ENCODE measurements at regions not wholly inside any gene's neighbourhood (a gene's known extent, or its start where the extent isn't known, plus 50 kb on each side); places are given as distances from the start of the nearest gene placed in this dataset.

GRCh38 chr16:7044331-7044730 lies 288.3 kb upstream of the RBFOX1 start:
- H3K4me3 ChIP-seq (ENCODE audit: severe bottlenecking), result no peak overlapping the region
- no peak for ATAC-seq (ENCODE audit: low read depth)
- no peak for DNase-seq (ENCODE audit: low spot score)
- no peaks in the 10 kb centered on the region for H3K4me1 ChIP-seq (ENCODE audit: insufficient read depth, poor library complexity, severe bottlenecking)
- no peaks in the 10 kb centered on the region for H3K36me3 ChIP-seq (ENCODE audit: low read depth)
- H3K9me3 ChIP-seq (ENCODE audit: severe bottlenecking), result no peaks in the 10 kb centered on the region
- H3K27ac ChIP-seq (ENCODE audit: poor library complexity, severe bottlenecking), result no peak overlapping the region
- H3K27me3 ChIP-seq (ENCODE audit: insufficient read depth, poor library complexity, severe bottlenecking), result no peaks in the 10 kb centered on the region
- no peak for TF ChIP-seq CTCF (IDR thresholded peaks at IDR 0.05; ENCODE audit: poor library complexity, severe bottlenecking)

- ATAC-seq (ENCODE audit: low read depth) (no peak), DNase-seq (ENCODE audit: low spot score) (no peak)
- TF ChIP-seq CTCF (IDR thresholded peaks at IDR 0.05; ENCODE audit: poor library complexity, severe bottlenecking), result no peak
- Histone ChIP-seq H3K4me1 (ENCODE audit: insufficient read depth, poor library complexity, severe bottlenecking) (no peaks in the 10 kb centered on the region), H3K27ac (ENCODE audit: poor library complexity, severe bottlenecking) (no peak overlapping the region), H3K9me3 (ENCODE audit: severe bottlenecking) (no peaks in the 10 kb centered on the region), H3K4me3 (ENCODE audit: severe bottlenecking) (no peak overlapping the region), H3K36me3 (ENCODE audit: low read depth) (no peaks in the 10 kb centered on the region), H3K27me3 (ENCODE audit: insufficient read depth, poor library complexity, severe bottlenecking) (no peaks in the 10 kb centered on the region)
These were observed 294.2 kb upstream of the RBFOX1 start for GRCh38 chr16:7038475-7038874.

GRCh38 chr16:7037495-7037894 lies 295.1 kb upstream of the RBFOX1 start:
- Histone ChIP-seq H3K4me3 (ENCODE audit: severe bottlenecking) (no peak overlapping the region), H3K36me3 (ENCODE audit: low read depth) (no peaks in the 10 kb centered on the region), H3K4me1 (ENCODE audit: insufficient read depth, poor library complexity, severe bottlenecking) (no peaks in the 10 kb centered on the region), H3K27me3 (ENCODE audit: insufficient read depth, poor library complexity, severe bottlenecking) (no peaks in the 10 kb centered on the region), H3K27ac (ENCODE audit: poor library complexity, severe bottlenecking) (no peak overlapping the region), H3K9me3 (ENCODE audit: severe bottlenecking) (no peaks in the 10 kb centered on the region)
- ATAC-seq (ENCODE audit: low read depth), result no peak
- no peak for TF ChIP-seq CTCF (IDR thresholded peaks at IDR 0.05; ENCODE audit: poor library complexity, severe bottlenecking)
- no peak for DNase-seq (ENCODE audit: low spot score)

- TF ChIP-seq CTCF (IDR thresholded peaks at IDR 0.05; ENCODE audit: poor library complexity, severe bottlenecking), result no peak
- no peaks in the 10 kb centered on the region for H3K9me3 ChIP-seq (ENCODE audit: severe bottlenecking)
- no peak overlapping the region for H3K4me3 ChIP-seq (ENCODE audit: severe bottlenecking)
- ATAC-seq (ENCODE audit: low read depth), result no peak
- H3K27me3 ChIP-seq (ENCODE audit: insufficient read depth, poor library complexity, severe bottlenecking), result no peaks in the 10 kb centered on the region
- H3K36me3 ChIP-seq (ENCODE audit: low read depth), result no peaks in the 10 kb centered on the region
- H3K27ac ChIP-seq (ENCODE audit: poor library complexity, severe bottlenecking), result no peak overlapping the region
- H3K4me1 ChIP-seq (ENCODE audit: insufficient read depth, poor library complexity, severe bottlenecking), result no peaks in the 10 kb centered on the region
- DNase-seq (ENCODE audit: low spot score), result no peak
These were observed 301.6 kb upstream of the RBFOX1 start for GRCh38 chr16:7031031-7031430.

GRCh38 chr16:7027401-7027800 lies 305.2 kb upstream of the RBFOX1 start:
- ATAC-seq (ENCODE audit: low read depth), result no peak
- no peaks in the 10 kb centered on the region for H3K27me3 ChIP-seq (ENCODE audit: insufficient read depth, poor library complexity, severe bottlenecking)
- DNase-seq (ENCODE audit: low spot score), result no peak

More at GRCh38 chr16:7027401-7027800, 305.2 kb upstream of the RBFOX1 start:
- TF ChIP-seq CTCF (IDR thresholded peaks at IDR 0.05; ENCODE audit: poor library complexity, severe bottlenecking), result no peak
- Histone ChIP-seq H3K4me3 (ENCODE audit: severe bottlenecking) (no peak overlapping the region), H3K36me3 (ENCODE audit: low read depth) (no peaks in the 10 kb centered on the region), H3K4me1 (ENCODE audit: insufficient read depth, poor library complexity, severe bottlenecking) (no peaks in the 10 kb centered on the region), H3K27ac (ENCODE audit: poor library complexity, severe bottlenecking) (no peak overlapping the region), H3K9me3 (ENCODE audit: severe bottlenecking) (no peaks in the 10 kb centered on the region)
